Endodermal cell (in vitro differentiated cells): ENCODE measurements at regions not wholly inside any gene's neighbourhood (a gene's known extent, or its start where the extent isn't known, plus 50 kb on each side); places are given as distances from the start of the nearest gene placed in this dataset.

ENCODE experiments used
- DNase-seq: peaks from one replicate; pipeline ENCODE4 v3.0.0-alpha.2; 2017
- H3K27ac ChIP-seq: 2 replicates; pipeline ENCODE4 v1.5.1; 2013; ENCODE audit warnings: mild to moderate bottlenecking, low read depth, low read length, moderate library complexity
- H3K27me3 ChIP-seq: 2 replicates; pipeline ENCODE4 v1.6.1; 2013; ENCODE audit warnings: mild to moderate bottlenecking, low read length, moderate library complexity; ENCODE audit not compliant: insufficient read depth, control insufficient read depth, poor library complexity, severe bottlenecking
- H3K36me3 ChIP-seq: 2 replicates; pipeline ENCODE4 v1.7.0; 2013; ENCODE audit warnings: mild to moderate bottlenecking, low read length, moderate library complexity; ENCODE audit not compliant: control insufficient read depth, insufficient read depth
- H3K4me1 ChIP-seq: one replicate; pipeline ENCODE4 v1.7.0; 2013; ENCODE audit warnings: low read length; ENCODE audit not compliant: control insufficient read depth, insufficient read depth
- H3K4me3 ChIP-seq: 2 replicates; pipeline ENCODE4 v1.5.1; 2013; ENCODE audit warnings: mild to moderate bottlenecking, low read length, moderate library complexity
- H3K9ac ChIP-seq: 2 replicates; pipeline ENCODE4 v1.6.1; 2013; ENCODE audit warnings: mild to moderate bottlenecking, low read length, moderate library complexity; ENCODE audit not compliant: poor library complexity, severe bottlenecking; ENCODE audit errors: extremely low read depth
- H3K9me3 ChIP-seq: 2 replicates; pipeline ENCODE4 v1.6.1; 2013; ENCODE audit warnings: mild to moderate bottlenecking, low read length, moderate library complexity; ENCODE audit not compliant: control insufficient read depth
- H3K27ac Mint-ChIP-seq: 2 replicates; pipeline ENCODE4 v1.8.0; 2020; ENCODE audit warnings: mixed read lengths
- H3K27me3 Mint-ChIP-seq: 2 replicates; pipeline ENCODE4 v1.8.0; 2021; ENCODE audit warnings: mild to moderate bottlenecking, mixed read lengths; ENCODE audit not compliant: insufficient read depth
- H3K36me3 Mint-ChIP-seq: 2 replicates; pipeline ENCODE4 v1.8.0; 2020; ENCODE audit warnings: low read depth, mixed read lengths
- H3K4me1 Mint-ChIP-seq: 2 replicates; pipeline ENCODE4 v1.8.0; 2020; ENCODE audit warnings: mixed read lengths
- H3K4me3 Mint-ChIP-seq: 2 replicates; pipeline ENCODE4 v1.8.0; 2020; ENCODE audit warnings: mild to moderate bottlenecking, moderate library complexity, mixed read lengths
- H3K9me3 Mint-ChIP-seq: 2 replicates; pipeline ENCODE4 v1.8.0; 2020; ENCODE audit warnings: mild to moderate bottlenecking, mixed read lengths
- WGBS, 2 experiments: methylation state at CpG; one replicate each; pipeline versions ENCODE4 v1.1.5 to v1.1.7; 2013; ENCODE audit warnings: missing lambda C conversion rate in 2 of 2, mixed read lengths in 1 of 2; ENCODE audit not compliant: insufficient coverage in 1 of 2, insufficient read length in 1 of 2; 5-methylcytosine and 5-hydroxymethylcytosine counted together
- TF ChIP-seq, protein P1 (sequence below): fragments of 200-600 bp; sonication (generic); conservative IDR thresholded peaks from 2 replicates; pipeline ENCODE4 v1.5.0; 2021; ENCODE audit warnings: antibody characterized with exemption, mild to moderate bottlenecking

DNA sequence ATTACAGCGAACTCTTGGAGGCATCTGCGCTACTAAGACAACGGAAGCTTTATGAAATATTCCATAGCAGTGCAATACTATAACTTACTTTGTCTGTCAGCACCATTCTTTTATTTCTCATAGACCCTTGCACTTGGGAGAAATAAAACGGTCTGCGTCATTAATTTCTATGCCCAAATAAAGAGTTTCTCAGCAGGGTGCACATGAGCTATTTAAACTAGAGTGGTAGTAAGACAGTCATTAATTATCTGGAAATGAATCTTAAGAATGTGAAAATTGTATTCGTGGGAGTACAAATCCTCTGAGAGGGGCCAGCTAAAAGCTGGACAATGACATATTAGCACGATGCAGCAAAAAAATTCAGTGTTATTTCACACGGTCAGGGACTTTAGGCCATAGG lies 903.4 kb upstream of the FOXG1 start:
- 75 to 92% methylated on average over 6 to 8 of the region's 8 CpGs for WGBS, 2 experiments

DNA sequence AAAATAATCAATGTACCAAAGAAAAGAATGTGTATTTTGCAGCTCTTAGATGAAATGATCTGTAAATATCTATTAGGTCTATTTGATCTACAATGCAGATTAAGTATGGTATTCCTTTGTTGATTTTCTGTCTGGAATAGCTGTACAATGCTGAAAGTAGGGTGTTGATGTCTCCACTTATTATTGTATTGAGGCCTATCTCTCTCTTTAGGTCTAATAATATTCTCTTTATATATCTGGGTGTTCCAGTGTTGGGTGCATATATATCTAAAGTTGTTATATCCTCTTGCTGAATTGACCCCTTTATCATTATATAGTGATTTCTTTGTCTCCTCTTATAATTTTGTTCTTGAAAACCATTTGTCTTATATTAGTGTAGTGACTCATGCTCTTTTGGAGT lies 885.5 kb upstream of the FOXG1 start:
- DNase-seq = no peak
- Histone ChIP-seq H3K9ac (no peak overlapping the region), H3K4me1 (no peaks in the 10 kb centered on the region), H3K27me3 (no peaks in the 10 kb centered on the region), H3K4me3 (no peak overlapping the region), H3K36me3 (no peaks in the 10 kb centered on the region), H3K27ac (no peak overlapping the region), H3K9me3 (no peaks in the 10 kb centered on the region)
- TF ChIP-seq, protein P1, sequence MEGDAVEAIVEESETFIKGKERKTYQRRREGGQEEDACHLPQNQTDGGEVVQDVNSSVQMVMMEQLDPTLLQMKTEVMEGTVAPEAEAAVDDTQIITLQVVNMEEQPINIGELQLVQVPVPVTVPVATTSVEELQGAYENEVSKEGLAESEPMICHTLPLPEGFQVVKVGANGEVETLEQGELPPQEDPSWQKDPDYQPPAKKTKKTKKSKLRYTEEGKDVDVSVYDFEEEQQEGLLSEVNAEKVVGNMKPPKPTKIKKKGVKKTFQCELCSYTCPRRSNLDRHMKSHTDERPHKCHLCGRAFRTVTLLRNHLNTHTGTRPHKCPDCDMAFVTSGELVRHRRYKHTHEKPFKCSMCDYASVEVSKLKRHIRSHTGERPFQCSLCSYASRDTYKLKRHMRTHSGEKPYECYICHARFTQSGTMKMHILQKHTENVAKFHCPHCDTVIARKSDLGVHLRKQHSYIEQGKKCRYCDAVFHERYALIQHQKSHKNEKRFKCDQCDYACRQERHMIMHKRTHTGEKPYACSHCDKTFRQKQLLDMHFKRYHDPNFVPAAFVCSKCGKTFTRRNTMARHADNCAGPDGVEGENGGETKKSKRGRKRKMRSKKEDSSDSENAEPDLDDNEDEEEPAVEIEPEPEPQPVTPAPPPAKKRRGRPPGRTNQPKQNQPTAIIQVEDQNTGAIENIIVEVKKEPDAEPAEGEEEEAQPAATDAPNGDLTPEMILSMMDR = no peak
- no peak overlapping the region for H3K4me3 Mint-ChIP-seq
- H3K4me1 Mint-ChIP-seq = no peaks in the 10 kb centered on the region
- H3K27ac Mint-ChIP-seq = no peak overlapping the region
- peaks cover 2% of the 10 kb centered on the region for H3K27me3 Mint-ChIP-seq
- H3K36me3 Mint-ChIP-seq = no peaks in the 10 kb centered on the region
- no peaks in the 10 kb centered on the region for H3K9me3 Mint-ChIP-seq

More for the DNA sequence above, 903.4 kb upstream of the FOXG1 start:
- no peaks in the 10 kb centered on the region for H3K27me3 Mint-ChIP-seq
- no peaks in the 10 kb centered on the region for H3K9me3 Mint-ChIP-seq
- no peak overlapping the region for H3K9ac ChIP-seq
- no peak overlapping the region for H3K4me3 ChIP-seq
- TF ChIP-seq, protein P1 = no peak
- no peaks in the 10 kb centered on the region for H3K36me3 ChIP-seq
- peaks cover 6% of the 10 kb centered on the region for H3K4me1 Mint-ChIP-seq
- H3K27ac Mint-ChIP-seq = no peak overlapping the region
- H3K36me3 Mint-ChIP-seq = no peaks in the 10 kb centered on the region
- no peaks in the 10 kb centered on the region for H3K9me3 ChIP-seq
- peak overlapping the region; percentile 36 for H3K27ac ChIP-seq
- H3K4me3 Mint-ChIP-seq = no peak overlapping the region
- H3K4me1 ChIP-seq = no peaks in the 10 kb centered on the region
- DNase-seq = no peak
- H3K27me3 ChIP-seq = no peaks in the 10 kb centered on the region

DNA sequence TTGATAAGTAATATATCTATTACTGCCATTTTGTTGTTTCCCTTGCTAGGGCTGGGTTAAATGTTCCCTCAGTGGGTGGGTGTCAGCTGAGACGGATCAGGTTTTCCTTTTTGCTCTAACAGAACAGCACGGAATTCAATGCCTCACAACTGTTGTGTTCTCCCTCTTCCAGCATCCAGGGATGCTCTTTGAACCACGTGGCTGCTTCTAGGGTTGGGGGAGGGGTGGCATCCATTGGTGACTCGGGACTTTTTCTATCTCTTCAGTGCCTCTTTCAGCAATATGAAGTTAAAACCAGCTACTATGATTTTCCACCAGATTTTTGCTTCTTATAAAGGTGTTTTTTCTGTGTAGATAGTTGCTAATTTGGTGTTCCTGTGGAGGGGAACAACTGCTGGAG lies 884.9 kb upstream of the FOXG1 start:
- Histone ChIP-seq H3K27me3 (no peaks in the 10 kb centered on the region), H3K4me3 (no peak overlapping the region), H3K9ac (no peak overlapping the region), H3K36me3 (no peaks in the 10 kb centered on the region), H3K27ac (no peak overlapping the region), H3K4me1 (no peaks in the 10 kb centered on the region), H3K9me3 (no peaks in the 10 kb centered on the region)
- no peak for DNase-seq
- WGBS, 2 experiments = 60 to 68% methylated on average over 1 to 4 of the region's 4 CpGs
- Mint-ChIP-seq H3K9me3 (no peaks in the 10 kb centered on the region), H3K36me3 (no peaks in the 10 kb centered on the region), H3K4me3 (no peak overlapping the region), H3K27me3 (peaks cover 2% of the 10 kb centered on the region), H3K27ac (no peak overlapping the region), H3K4me1 (no peaks in the 10 kb centered on the region)
- TF ChIP-seq, protein P1 = no peak
